ENCODE measurements at regions not wholly inside any gene's neighbourhood (a gene's known extent, or its start where the extent isn't known, plus 50 kb on each side); places are given as distances from the start of the nearest gene placed in this dataset.

GRCh38 chr2:108101481-108101880, 115.2 kb downstream of the SLC5A7 start:
- TF ChIP-seq KDM5A (IDR thresholded peaks at IDR 0.05) (no peak), RCOR1 (IDR thresholded peaks at IDR 0.05; ENCODE audit: low read depth, low read length) (no peak), EHMT2 (IDR thresholded peaks at IDR 0.05; ENCODE audit: low read depth) (no peak), BHLHE40 (IDR thresholded peaks at IDR 0.05; ENCODE audit: low read depth, low read length) (no peak), EHF (CRISPR knock-in tag; IDR thresholded peaks at IDR 0.05) (no peak), RFX5 (IDR thresholded peaks at IDR 0.05) (no peak), TP53 (CRISPR knock-in tag; IDR thresholded peaks at IDR 0.05) (no peak), PHF8 (IDR thresholded peaks at IDR 0.05; ENCODE audit: borderline replicate concordance, low read depth) (no peak)
- TF ChIP-seq, protein P1, sequence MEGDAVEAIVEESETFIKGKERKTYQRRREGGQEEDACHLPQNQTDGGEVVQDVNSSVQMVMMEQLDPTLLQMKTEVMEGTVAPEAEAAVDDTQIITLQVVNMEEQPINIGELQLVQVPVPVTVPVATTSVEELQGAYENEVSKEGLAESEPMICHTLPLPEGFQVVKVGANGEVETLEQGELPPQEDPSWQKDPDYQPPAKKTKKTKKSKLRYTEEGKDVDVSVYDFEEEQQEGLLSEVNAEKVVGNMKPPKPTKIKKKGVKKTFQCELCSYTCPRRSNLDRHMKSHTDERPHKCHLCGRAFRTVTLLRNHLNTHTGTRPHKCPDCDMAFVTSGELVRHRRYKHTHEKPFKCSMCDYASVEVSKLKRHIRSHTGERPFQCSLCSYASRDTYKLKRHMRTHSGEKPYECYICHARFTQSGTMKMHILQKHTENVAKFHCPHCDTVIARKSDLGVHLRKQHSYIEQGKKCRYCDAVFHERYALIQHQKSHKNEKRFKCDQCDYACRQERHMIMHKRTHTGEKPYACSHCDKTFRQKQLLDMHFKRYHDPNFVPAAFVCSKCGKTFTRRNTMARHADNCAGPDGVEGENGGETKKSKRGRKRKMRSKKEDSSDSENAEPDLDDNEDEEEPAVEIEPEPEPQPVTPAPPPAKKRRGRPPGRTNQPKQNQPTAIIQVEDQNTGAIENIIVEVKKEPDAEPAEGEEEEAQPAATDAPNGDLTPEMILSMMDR (IDR thresholded peaks at IDR 0.05) = no peak
